Breast epithelium (tissue), 3 donors: ENCODE measurements at regions not wholly inside any gene's neighbourhood (a gene's known extent, or its start where the extent isn't known, plus 50 kb on each side); places are given as distances from the start of the nearest gene placed in this dataset.

Experiments
- CTCF ChIP-seq, 3 donors: fragments of 450-650 bp; IDR thresholded peaks; one replicate each; pipeline ENCODE4 v1.5.1; 2016 to 2017; ENCODE audit warnings: antibody characterized with exemption in 3 of 3, mild to moderate bottlenecking in 3 of 3, moderate library complexity in 3 of 3
- POLR2AphosphoS5 ChIP-seq, 3 donors: sonication (generic); formaldehyde crosslinking; IDR thresholded peaks; one replicate each; pipeline ENCODE4 v1.6.1; 2017; ENCODE audit warnings: antibody characterized with exemption in 3 of 3

DNA sequence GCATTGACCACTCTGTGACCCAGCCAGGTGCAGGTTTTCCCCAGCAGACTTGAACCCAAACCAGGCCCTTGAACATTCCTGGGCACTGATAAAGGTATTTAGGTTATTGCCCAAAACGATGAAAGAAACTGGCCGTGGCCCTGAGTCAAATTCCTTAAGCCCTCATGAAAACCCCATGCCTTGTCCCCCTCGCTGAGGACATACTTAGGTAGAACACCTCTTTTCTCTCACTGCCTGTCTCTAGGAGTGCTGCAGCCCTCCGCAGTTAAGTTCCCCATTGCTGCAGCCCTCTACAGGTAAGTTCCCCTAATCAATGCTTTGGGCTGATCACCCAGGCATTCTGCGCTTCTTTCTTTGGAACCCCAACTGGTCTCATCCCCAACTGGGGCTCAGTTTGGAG lies 961.6 kb downstream of the TBC1D22A start:
- TF ChIP-seq CTCF (IDR thresholded peaks at IDR 0.05) (no peak), POLR2AphosphoS5 (IDR thresholded peaks at IDR 0.05) (no peak)
